Brain microvascular endothelial cell (primary cell): ENCODE measurements at regions not wholly inside any gene's neighbourhood (a gene's known extent, or its start where the extent isn't known, plus 50 kb on each side); places are given as distances from the start of the nearest gene placed in this dataset.

ENCODE experiments used
- DNase-seq: peaks from one replicate; pipeline ENCODE4 v3.0.0-alpha.2; 2020
- H3K27ac ChIP-seq: fragments of 250-450 bp; sonication (Bioruptor Pico); 2 replicates; pipeline ENCODE4 v1.5.1; 2020; ENCODE audit warnings: mild to moderate bottlenecking, moderate library complexity
- H3K27me3 ChIP-seq: fragments of 250-450 bp; sonication (Bioruptor Pico); replicated peaks from 2 replicates; pipeline ENCODE4 v1.5.1; 2020; ENCODE audit warnings: mild to moderate bottlenecking
- H3K36me3 ChIP-seq: fragments of 250-450 bp; sonication (Bioruptor Pico); replicated peaks from 2 replicates; pipeline ENCODE4 v1.5.1; 2020; ENCODE audit warnings: mild to moderate bottlenecking
- H3K4me3 ChIP-seq: 2 replicates; pipeline ENCODE4 v1.5.1; 2011; ENCODE audit warnings: low read depth, mild to moderate bottlenecking, control low read depth, low read length, moderate library complexity
- CTCF ChIP-seq: IDR thresholded peaks from 2 replicates; pipeline ENCODE4 v1.5.1; 2011; ENCODE audit warnings: low read depth, mild to moderate bottlenecking, moderate library complexity, low read length, control low read depth, inconsistent platforms; ENCODE audit errors: missing control alignments
- in situ Hi-C: cut with HindIII; loops from 2 replicates; pipeline ENCODE4 v1.10.0; 2017; ENCODE audit warnings: low sequenced_read_pairs, low pct_ligation_motif_present

- no peak for TF ChIP-seq CTCF
- in situ Hi-C loops = no loop called here
- Histone ChIP-seq H3K27me3 (no peaks in the 10 kb centered on the region), H3K36me3 (no peaks in the 10 kb centered on the region), H3K4me3 (no peak overlapping the region), H3K27ac (no peak overlapping the region)
- no peak for DNase-seq
Observed at GRCh38 chr10:109474812-109475211, 448.5 kb downstream of the XPNPEP1 start.

GRCh38 chr10:109474261-109474660, 449.1 kb downstream of the XPNPEP1 start:
- Histone ChIP-seq H3K36me3 (no peaks in the 10 kb centered on the region), H3K4me3 (no peak overlapping the region), H3K27ac (no peak overlapping the region), H3K27me3 (no peaks in the 10 kb centered on the region)
- in situ Hi-C loops = no loop called here
- TF ChIP-seq CTCF = no peak
- no peak for DNase-seq

GRCh38 chr10:109467551-109467950, 455.8 kb downstream of the XPNPEP1 start:
- TF ChIP-seq CTCF = no peak
- H3K27ac ChIP-seq = no peak overlapping the region
- no peak overlapping the region for H3K4me3 ChIP-seq
- no peak for DNase-seq
- no peaks in the 10 kb centered on the region for H3K36me3 ChIP-seq
- in situ Hi-C loops = no loop called here
- H3K27me3 ChIP-seq = no peaks in the 10 kb centered on the region

- no peaks in the 10 kb centered on the region for H3K36me3 ChIP-seq
- H3K4me3 ChIP-seq = no peak overlapping the region
- DNase-seq = no peak
- no peaks in the 10 kb centered on the region for H3K27me3 ChIP-seq
- no peak for TF ChIP-seq CTCF
- in situ Hi-C loops = no loop called here
- H3K27ac ChIP-seq = no peak overlapping the region
Observed at GRCh38 chr10:109464949-109465348, 458.4 kb downstream of the XPNPEP1 start.

- Histone ChIP-seq H3K27me3 (no peaks in the 10 kb centered on the region), H3K36me3 (no peaks in the 10 kb centered on the region), H3K27ac (no peak overlapping the region), H3K4me3 (peak overlapping the region; percentile 33)
- in situ Hi-C loops = no loop called here
- no peak for TF ChIP-seq CTCF
- DNase-seq = no peak
Observed at GRCh38 chr10:109457302-109457638, 466.0 kb downstream of the XPNPEP1 start.

- no peak for DNase-seq
- Histone ChIP-seq H3K36me3 (no peaks in the 10 kb centered on the region), H3K27ac (no peak overlapping the region), H3K4me3 (peak overlapping the region; percentile 41), H3K27me3 (no peaks in the 10 kb centered on the region)
- in situ Hi-C loops = no loop called here
- no peak for TF ChIP-seq CTCF
Observed at GRCh38 chr10:109456566-109457301, 466.6 kb downstream of the XPNPEP1 start.
